GM12878 (cell line): ENCODE measurements at regions not wholly inside any gene's neighbourhood (a gene's known extent, or its start where the extent isn't known, plus 50 kb on each side); places are given as distances from the start of the nearest gene placed in this dataset.

ENCODE experiments used
- ATAC-seq: fragments of 200-7000 bp; cut with Tn5 transposase; 3 replicates; pipeline ENCODE4 v1.9.1; 2020; ENCODE audit warnings: mild to moderate bottlenecking, moderate library complexity
- BruUV-seq: library from RNA; stranded (reverse); fragments of 400-500 nt; replicated peaks from 2 replicates; lab custom pipeline; 2021; lab: Mats Ljungman, UMichigan
- CTCF ChIA-PET: fragments of 300-600 bp; sonication (Branson Sonifier 250); formaldehyde crosslinking; extraction: SDS; loops from one replicate; lab custom pipeline; 2021; ENCODE audit warnings: inconsistent platforms; lab: Yijun Ruan, JAX
- POLR2A ChIA-PET: fragments of 350-600 bp; formaldehyde crosslinking; extraction: SDS; loops from one replicate; lab custom pipeline; 2021; ENCODE audit warnings: inconsistent platforms; lab: Charles Lee
- RAD21 ChIA-PET: fragments of 300-600 bp; sonication (Branson Sonifier 250); formaldehyde crosslinking; loops from one replicate; lab custom pipeline; 2023; ENCODE audit warnings: antibody characterized with exemption; ENCODE audit not compliant: unreplicated experiment; lab: Charles Lee
- SMC1A ChIA-PET: fragments of 300-600 bp; sonication (Branson Sonifier 250); formaldehyde crosslinking; loops from one replicate; lab custom pipeline; 2023; ENCODE audit not compliant: unreplicated experiment, uncharacterized antibody; lab: Charles Lee
- DNase-seq: peaks from one replicate; pipeline ENCODE4 v3.0.0-alpha.2; 2011; ENCODE audit warnings: low read depth, low spot score
- FAIRE-seq: peaks from 3 replicates; lab custom pipeline; 2011; peaks lifted over from hg19 to GRCh38; lab: Jason Lieb, UNC
- H2AFZ ChIP-seq: 2 replicates; pipeline ENCODE4 v1.6.0; 2011; ENCODE audit warnings: low read depth, low read length, control low read depth; ENCODE audit not compliant: control insufficient read depth
- H3K27ac ChIP-seq: 2 replicates; pipeline ENCODE4 v1.5.1; 2011; ENCODE audit warnings: control low read depth; ENCODE audit not compliant: control insufficient read depth, insufficient read depth
- H3K27me3 ChIP-seq, 2 experiments: replicated peaks in 1 of 2; 2 replicates each; pipeline versions ENCODE4 v1.6.0 to v1.6.1; 2011; ENCODE audit warnings: low read length in 1 of 2; ENCODE audit not compliant: control insufficient read depth in 2 of 2, insufficient read depth in 2 of 2
- H3K36me3 ChIP-seq, 2 experiments: 2 replicates each; pipeline ENCODE4 v1.5.1; 2011; ENCODE audit warnings: low read length in 1 of 2; ENCODE audit not compliant: control insufficient read depth in 2 of 2, insufficient read depth in 2 of 2
- H3K4me1 ChIP-seq: 2 replicates; pipeline ENCODE4 v1.6.1; 2011; ENCODE audit warnings: mild to moderate bottlenecking, low read length, moderate library complexity, mixed read lengths; ENCODE audit not compliant: control insufficient read depth, insufficient read depth
- H3K4me2 ChIP-seq: 2 replicates; pipeline ENCODE4 v1.6.0; 2011; ENCODE audit warnings: control low read depth; ENCODE audit not compliant: control insufficient read depth, insufficient read depth
- H3K4me3 ChIP-seq: fragments of 200-600 bp; sonication (generic); 2 replicates; pipeline ENCODE4 v1.5.1; 2016
- H3K79me2 ChIP-seq: 2 replicates; pipeline ENCODE4 v1.6.0; 2011; ENCODE audit warnings: low read length; ENCODE audit not compliant: control insufficient read depth, insufficient read depth
- H3K9ac ChIP-seq: 2 replicates; pipeline ENCODE4 v1.8.0; 2011; ENCODE audit warnings: low read length, control low read depth, mixed read lengths; ENCODE audit not compliant: control insufficient read depth, insufficient read depth
- H3K9me3 ChIP-seq: replicated peaks from 3 replicates; pipeline ENCODE4 v1.5.1; 2011; ENCODE audit warnings: mild to moderate bottlenecking, low read length; ENCODE audit not compliant: control insufficient read depth, insufficient read depth
- H4K20me1 ChIP-seq: 2 replicates; pipeline ENCODE4 v1.6.0; 2011; ENCODE audit not compliant: control insufficient read depth, insufficient read depth
- EP300 ChIP-seq, 2 experiments: fragments of 150-350 bp in 1 of 2; IDR thresholded peaks; 2 replicates each; pipeline ENCODE4 v1.6.1; 2011 to 2012; ENCODE audit warnings: low read depth in 2 of 2, low read length in 2 of 2, borderline replicate concordance in 1 of 2, improper control_type of control experiment in 1 of 2, inconsistent platforms in 1 of 2; ENCODE audit not compliant: control insufficient read depth in 1 of 2
- NFYB ChIP-seq: IDR thresholded peaks from 2 replicates; pipeline ENCODE4 v1.6.1; 2011; ENCODE audit warnings: low read depth, mild to moderate bottlenecking, low read length, improper control_type of control experiment, moderate library complexity; ENCODE audit not compliant: insufficient read depth
- POLR2AphosphoS5 ChIP-seq: IDR thresholded peaks from 2 replicates; pipeline ENCODE4 v1.6.1; 2011; ENCODE audit warnings: mild to moderate bottlenecking, low read length, inconsistent platforms
- SMC3 ChIP-seq: IDR thresholded peaks from 2 replicates; pipeline ENCODE4 v1.6.1; 2011; ENCODE audit warnings: low read length, improper control_type of control experiment, borderline replicate concordance
- STAT1 ChIP-seq: fragments of 450-650 bp; conservative IDR thresholded peaks from 2 replicates; pipeline ENCODE4 v1.6.1; 2014; ENCODE audit warnings: antibody characterized with exemption, mild to moderate bottlenecking
- SUPT20H ChIP-seq: IDR thresholded peaks from 2 replicates; pipeline ENCODE4 v1.6.1; 2011; ENCODE audit warnings: low read depth, mild to moderate bottlenecking, low read length, moderate library complexity, borderline replicate concordance; ENCODE audit not compliant: control insufficient read depth
- in situ Hi-C: fragments of 300-500 bp; cut with MboI; formaldehyde crosslinking; loops from 9 replicates; pipeline ENCODE4 v1.14.3; 2018; ENCODE audit warnings: mixed read lengths
- intact Hi-C: fragments of 100-400 bp; cut with micrococcal nuclease; formaldehyde crosslinking; loops from one replicate; pipeline ENCODE4 v1.14.2; 2022; ENCODE audit not compliant: unreplicated experiment
- TF ChIP-seq, protein P1 (sequence below): fragments of 450-650 bp; IDR thresholded peaks from 2 replicates; pipeline ENCODE4 v1.6.1; 2017; ENCODE audit warnings: antibody characterized with exemption, mild to moderate bottlenecking, moderate library complexity
- TF ChIP-seq, protein P2 (sequence below): fragments of 450-650 bp; IDR thresholded peaks from 2 replicates; pipeline ENCODE4 v1.6.1; 2017; ENCODE audit warnings: mild to moderate bottlenecking, moderate library complexity

DNA sequence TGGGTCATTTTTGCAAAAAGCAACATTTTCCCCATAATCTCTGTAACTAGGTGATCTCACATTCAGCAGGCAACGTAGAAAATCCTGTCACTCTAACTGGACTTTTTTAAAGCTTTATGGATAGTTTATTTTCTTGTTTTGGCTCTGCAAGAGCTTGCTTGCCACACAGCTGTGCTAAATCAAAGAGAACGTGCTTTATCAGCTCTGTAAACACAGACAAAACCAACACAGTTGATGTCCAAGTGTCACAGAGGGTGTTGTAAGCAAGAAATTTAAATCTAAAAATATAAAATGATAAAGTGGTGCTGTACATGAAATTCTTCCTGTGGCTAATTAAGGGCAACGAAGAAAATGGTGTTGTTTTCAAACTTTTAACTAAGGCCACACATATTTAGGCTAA, 97.5 kb upstream of the STAC start (continued):
- no peak for TF ChIP-seq SUPT20H
- no peak for TF ChIP-seq SMC3
- TF ChIP-seq NFYB: no peak
- TF ChIP-seq STAT1: no peak
- no peak for TF ChIP-seq EP300 (IDR thresholded peaks at IDR 0.05; ENCODE audit: borderline replicate concordance in 1 of 2, control insufficient read depth in 1 of 2, low read depth in 2 of 2, low read length in 2 of 2)
- TF ChIP-seq, all 136 proteins: peak for 0

DNA sequence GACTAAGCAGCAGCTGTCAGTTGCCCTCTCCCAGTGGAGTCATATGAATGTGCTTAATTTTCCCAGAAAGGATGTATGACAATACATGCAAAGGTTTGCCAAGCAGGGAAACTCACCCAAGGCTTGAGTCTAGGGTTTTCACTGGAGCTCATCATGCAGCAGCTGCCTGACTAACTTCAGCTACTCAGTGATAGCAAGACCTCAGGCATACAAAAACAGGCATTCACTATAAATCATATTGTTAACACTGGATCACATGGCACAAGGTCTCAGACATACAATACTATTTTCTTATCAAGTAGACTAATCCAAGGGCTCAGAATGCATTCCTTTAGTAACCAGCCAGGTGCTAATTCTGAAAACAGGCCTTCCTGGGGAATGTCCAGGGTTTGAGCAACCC, 85.0 kb upstream of the STAC start:
- H3K4me1 ChIP-seq: no peaks in the 10 kb centered on the region
- no peaks in the 10 kb centered on the region for H3K79me2 ChIP-seq
- H3K9ac ChIP-seq: no peak overlapping the region
- POLR2A ChIA-PET: no interaction called here
- BruUV-seq: no TSS peak
- H4K20me1 ChIP-seq: no peaks in the 10 kb centered on the region
- SMC1A ChIA-PET: no interaction called here
- H3K27ac ChIP-seq: no peak overlapping the region
- H3K4me3 ChIP-seq: no peak overlapping the region
- no peak for ATAC-seq
- intact Hi-C loops: no loop called here
- DNase-seq: no peak
- RAD21 ChIA-PET: no interaction called here
- in situ Hi-C loops: no loop called here
- no peak for FAIRE-seq
- CTCF ChIA-PET: interaction anchor here (0.6 kb wide), 1 partner anchor 1410 kb away, joined by 4 read pairs; no protein-coding TSS in a partner anchor
- no peak overlapping the region for H2AFZ ChIP-seq
- no peaks in the 10 kb centered on the region for H3K9me3 ChIP-seq
- TF ChIP-seq, protein P1, sequence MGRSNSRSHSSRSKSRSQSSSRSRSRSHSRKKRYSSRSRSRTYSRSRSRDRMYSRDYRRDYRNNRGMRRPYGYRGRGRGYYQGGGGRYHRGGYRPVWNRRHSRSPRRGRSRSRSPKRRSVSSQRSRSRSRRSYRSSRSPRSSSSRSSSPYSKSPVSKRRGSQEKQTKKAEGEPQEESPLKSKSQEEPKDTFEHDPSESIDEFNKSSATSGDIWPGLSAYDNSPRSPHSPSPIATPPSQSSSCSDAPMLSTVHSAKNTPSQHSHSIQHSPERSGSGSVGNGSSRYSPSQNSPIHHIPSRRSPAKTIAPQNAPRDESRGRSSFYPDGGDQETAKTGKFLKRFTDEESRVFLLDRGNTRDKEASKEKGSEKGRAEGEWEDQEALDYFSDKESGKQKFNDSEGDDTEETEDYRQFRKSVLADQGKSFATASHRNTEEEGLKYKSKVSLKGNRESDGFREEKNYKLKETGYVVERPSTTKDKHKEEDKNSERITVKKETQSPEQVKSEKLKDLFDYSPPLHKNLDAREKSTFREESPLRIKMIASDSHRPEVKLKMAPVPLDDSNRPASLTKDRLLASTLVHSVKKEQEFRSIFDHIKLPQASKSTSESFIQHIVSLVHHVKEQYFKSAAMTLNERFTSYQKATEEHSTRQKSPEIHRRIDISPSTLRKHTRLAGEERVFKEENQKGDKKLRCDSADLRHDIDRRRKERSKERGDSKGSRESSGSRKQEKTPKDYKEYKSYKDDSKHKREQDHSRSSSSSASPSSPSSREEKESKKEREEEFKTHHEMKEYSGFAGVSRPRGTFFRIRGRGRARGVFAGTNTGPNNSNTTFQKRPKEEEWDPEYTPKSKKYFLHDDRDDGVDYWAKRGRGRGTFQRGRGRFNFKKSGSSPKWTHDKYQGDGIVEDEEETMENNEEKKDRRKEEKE: no peak
- TF ChIP-seq, protein P2, sequence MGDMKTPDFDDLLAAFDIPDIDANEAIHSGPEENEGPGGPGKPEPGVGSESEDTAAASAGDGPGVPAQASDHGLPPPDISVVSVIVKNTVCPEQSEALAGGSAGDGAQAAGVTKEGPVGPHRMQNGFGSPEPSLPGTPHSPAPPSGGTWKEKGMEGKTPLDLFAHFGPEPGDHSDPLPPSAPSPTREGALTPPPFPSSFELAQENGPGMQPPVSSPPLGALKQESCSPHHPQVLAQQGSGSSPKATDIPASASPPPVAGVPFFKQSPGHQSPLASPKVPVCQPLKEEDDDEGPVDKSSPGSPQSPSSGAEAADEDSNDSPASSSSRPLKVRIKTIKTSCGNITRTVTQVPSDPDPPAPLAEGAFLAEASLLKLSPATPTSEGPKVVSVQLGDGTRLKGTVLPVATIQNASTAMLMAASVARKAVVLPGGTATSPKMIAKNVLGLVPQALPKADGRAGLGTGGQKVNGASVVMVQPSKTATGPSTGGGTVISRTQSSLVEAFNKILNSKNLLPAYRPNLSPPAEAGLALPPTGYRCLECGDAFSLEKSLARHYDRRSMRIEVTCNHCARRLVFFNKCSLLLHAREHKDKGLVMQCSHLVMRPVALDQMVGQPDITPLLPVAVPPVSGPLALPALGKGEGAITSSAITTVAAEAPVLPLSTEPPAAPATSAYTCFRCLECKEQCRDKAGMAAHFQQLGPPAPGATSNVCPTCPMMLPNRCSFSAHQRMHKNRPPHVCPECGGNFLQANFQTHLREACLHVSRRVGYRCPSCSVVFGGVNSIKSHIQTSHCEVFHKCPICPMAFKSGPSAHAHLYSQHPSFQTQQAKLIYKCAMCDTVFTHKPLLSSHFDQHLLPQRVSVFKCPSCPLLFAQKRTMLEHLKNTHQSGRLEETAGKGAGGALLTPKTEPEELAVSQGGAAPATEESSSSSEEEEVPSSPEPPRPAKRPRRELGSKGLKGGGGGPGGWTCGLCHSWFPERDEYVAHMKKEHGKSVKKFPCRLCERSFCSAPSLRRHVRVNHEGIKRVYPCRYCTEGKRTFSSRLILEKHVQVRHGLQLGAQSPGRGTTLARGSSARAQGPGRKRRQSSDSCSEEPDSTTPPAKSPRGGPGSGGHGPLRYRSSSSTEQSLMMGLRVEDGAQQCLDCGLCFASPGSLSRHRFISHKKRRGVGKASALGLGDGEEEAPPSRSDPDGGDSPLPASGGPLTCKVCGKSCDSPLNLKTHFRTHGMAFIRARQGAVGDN: no peak
- TF ChIP-seq POLR2AphosphoS5: no peak
- H3K27me3 ChIP-seq: no peaks in the 10 kb centered on the region
- H3K36me3 ChIP-seq: no peaks in the 10 kb centered on the region
- H3K4me2 ChIP-seq: no peak overlapping the region
